NCI-H2029 treated with DMSO at 0.1 percent for 48 hours (cell line): ENCODE measurements at regions not wholly inside any gene's neighbourhood (a gene's known extent, or its start where the extent isn't known, plus 50 kb on each side); places are given as distances from the start of the nearest gene placed in this dataset.

ENCODE experiments used
- DNase-seq: peaks from one replicate; lab custom pipeline; 2025; lab: John Stamatoyannopoulos, UW

- peak; percentile 60 for DNase-seq
These were observed 162.2 kb downstream of the SREK1 start for GRCh38 chr5:66306105-66306843.

GRCh38 chr5:66306844-66307315 is 162.8 kb downstream of the SREK1 start:
- DNase-seq: no peak

GRCh38 chr5:66307647-66308241 is 163.6 kb downstream of the SREK1 start:
- peak; percentile 85 for DNase-seq

GRCh38 chr5:66312266-66312665 is 168.2 kb downstream of the SREK1 start:
- DNase-seq: no peak

- no peak for DNase-seq
These were observed 171.7 kb downstream of the SREK1 start for GRCh38 chr5:66315784-66316183.

- no peak for DNase-seq
These were observed 178.9 kb downstream of the SREK1 start for GRCh38 chr5:66322786-66323528.

GRCh38 chr5:66323529-66323895 is 179.4 kb downstream of the SREK1 start:
- no peak for DNase-seq

GRCh38 chr5:66324357-66324756 is 180.3 kb downstream of the SREK1 start:
- peak; percentile 90 for DNase-seq

- DNase-seq: no peak
These were observed 182.2 kb downstream of the SREK1 start for GRCh38 chr5:66326276-66326675.

GRCh38 chr5:66327008-66327407 is 182.9 kb downstream of the SREK1 start:
- DNase-seq: no peak

- DNase-seq: no peak
These were observed 185.0 kb downstream of the SREK1 start for GRCh38 chr5:66329078-66329477.

- DNase-seq: no peak
These were observed 189.1 kb downstream of the SREK1 start for GRCh38 chr5:66333192-66333591.

GRCh38 chr5:66337626-66338226 is 193.6 kb downstream of the SREK1 start:
- no peak for DNase-seq

- DNase-seq: no peak
These were observed 194.7 kb downstream of the SREK1 start for GRCh38 chr5:66338828-66339227.

- no peak for DNase-seq
These were observed 195.8 kb downstream of the SREK1 start for GRCh38 chr5:66339896-66340295.

GRCh38 chr5:66340786-66341185 is 196.7 kb downstream of the SREK1 start:
- no peak for DNase-seq

- DNase-seq: no peak
These were observed 198.3 kb downstream of the SREK1 start for GRCh38 chr5:66342341-66342880.

GRCh38 chr5:66343370-66344071 is 199.4 kb downstream of the SREK1 start:
- DNase-seq: no peak

- no peak for DNase-seq
These were observed 200.4 kb downstream of the SREK1 start for GRCh38 chr5:66344544-66344943.

GRCh38 chr5:66345281-66345680 is 201.2 kb downstream of the SREK1 start:
- no peak for DNase-seq

- no peak for DNase-seq
These were observed 202.8 kb downstream of the SREK1 start for GRCh38 chr5:66346869-66347268.
